GM12892 (cell line): ENCODE measurements at regions not wholly inside any gene's neighbourhood (a gene's known extent, or its start where the extent isn't known, plus 50 kb on each side); places are given as distances from the start of the nearest gene placed in this dataset.

ENCODE experiments used
- POLR2A ChIP-seq: IDR thresholded peaks from 2 replicates; pipeline ENCODE4 v1.6.1; 2011; ENCODE audit warnings: low read depth, low read length, control low read depth
- TAF1 ChIP-seq: IDR thresholded peaks from 2 replicates; pipeline ENCODE4 v1.6.1; 2011; ENCODE audit warnings: low read depth, mild to moderate bottlenecking, control low read depth, low read length, borderline replicate concordance

GRCh38 chr12:74381958-74382357 lies 155.7 kb upstream of the ATXN7L3B start:
- TF ChIP-seq TAF1 (no peak), POLR2A (no peak)
